Activated naive CD4-positive, alpha-beta T cell treated with anti-CD3 and anti-CD28 coated beads, Interleukin-2, amount 50 U/mL, for 24 hours (primary cell): ENCODE measurements at regions not wholly inside any gene's neighbourhood (a gene's known extent, or its start where the extent isn't known, plus 50 kb on each side); places are given as distances from the start of the nearest gene placed in this dataset.

Experiments
- H3K27ac Mint-ChIP-seq: one replicate; pipeline ENCODE4 v1.8.0; 2021; ENCODE audit warnings: mild to moderate bottlenecking, mixed read lengths
- H3K27me3 Mint-ChIP-seq: one replicate; pipeline ENCODE4 v1.8.0; 2021; ENCODE audit warnings: mixed read lengths
- H3K36me3 Mint-ChIP-seq: one replicate; pipeline ENCODE4 v1.8.0; 2021; ENCODE audit warnings: mixed read lengths
- H3K4me1 Mint-ChIP-seq: one replicate; pipeline ENCODE4 v1.8.0; 2021; ENCODE audit warnings: mixed read lengths
- H3K4me3 Mint-ChIP-seq: one replicate; pipeline ENCODE4 v1.8.0; 2021; ENCODE audit warnings: mild to moderate bottlenecking, mixed read lengths
- H3K9me3 Mint-ChIP-seq: one replicate; pipeline ENCODE4 v1.8.0; 2021; ENCODE audit warnings: mixed read lengths

- H3K27me3 Mint-ChIP-seq: no peaks in the 10 kb centered on the region
- peak overlapping the region; percentile 9 for H3K27ac Mint-ChIP-seq
- peaks cover 73% of the 10 kb centered on the region for H3K4me1 Mint-ChIP-seq
- H3K9me3 Mint-ChIP-seq: no peaks in the 10 kb centered on the region
- H3K4me3 Mint-ChIP-seq: no peak overlapping the region
- H3K36me3 Mint-ChIP-seq: peaks cover 1% of the 10 kb centered on the region
Measured at GRCh38 chr17:419073-419735, 66.6 kb upstream of the RPH3AL start.

- Mint-ChIP-seq H3K36me3 (peaks cover 5% of the 10 kb centered on the region), H3K4me3 (peak overlapping the region; percentile 68), H3K27me3 (no peaks in the 10 kb centered on the region), H3K9me3 (no peaks in the 10 kb centered on the region), H3K4me1 (peaks cover 78% of the 10 kb centered on the region), H3K27ac (peak overlapping the region; percentile 91)
Measured at GRCh38 chr17:418421-418751, 65.8 kb upstream of the RPH3AL start.

- no peaks in the 10 kb centered on the region for H3K9me3 Mint-ChIP-seq
- H3K4me1 Mint-ChIP-seq: peaks cover 82% of the 10 kb centered on the region
- no peaks in the 10 kb centered on the region for H3K27me3 Mint-ChIP-seq
- H3K27ac Mint-ChIP-seq: peak overlapping the region; percentile 91
- peak overlapping the region; percentile 68 for H3K4me3 Mint-ChIP-seq
- H3K36me3 Mint-ChIP-seq: peaks cover 5% of the 10 kb centered on the region
Measured at GRCh38 chr17:417691-418420, 65.2 kb upstream of the RPH3AL start.

GRCh38 chr17:416293-417206 lies 63.9 kb upstream of the RPH3AL start:
- no peaks in the 10 kb centered on the region for H3K27me3 Mint-ChIP-seq
- H3K9me3 Mint-ChIP-seq: no peaks in the 10 kb centered on the region
- H3K4me1 Mint-ChIP-seq: peaks cover 88% of the 10 kb centered on the region
- H3K27ac Mint-ChIP-seq: peak overlapping the region; percentile 100
- H3K4me3 Mint-ChIP-seq: peak overlapping the region; percentile 96
- peaks cover 6% of the 10 kb centered on the region for H3K36me3 Mint-ChIP-seq

GRCh38 chr17:413706-414380 lies 61.2 kb upstream of the RPH3AL start:
- Mint-ChIP-seq H3K27ac (peak overlapping the region; percentile 100), H3K4me3 (peak overlapping the region; percentile 95), H3K27me3 (no peaks in the 10 kb centered on the region), H3K9me3 (no peaks in the 10 kb centered on the region), H3K36me3 (peaks cover 6% of the 10 kb centered on the region), H3K4me1 (peaks cover 90% of the 10 kb centered on the region)

GRCh38 chr17:413016-413350 lies 60.4 kb upstream of the RPH3AL start:
- H3K4me3 Mint-ChIP-seq: peak overlapping the region; percentile 91
- H3K27me3 Mint-ChIP-seq: no peaks in the 10 kb centered on the region
- H3K9me3 Mint-ChIP-seq: no peaks in the 10 kb centered on the region
- peaks cover 82% of the 10 kb centered on the region for H3K4me1 Mint-ChIP-seq
- peaks cover 6% of the 10 kb centered on the region for H3K36me3 Mint-ChIP-seq
- peak overlapping the region; percentile 98 for H3K27ac Mint-ChIP-seq

- H3K4me1 Mint-ChIP-seq: peaks cover 81% of the 10 kb centered on the region
- H3K27me3 Mint-ChIP-seq: no peaks in the 10 kb centered on the region
- H3K4me3 Mint-ChIP-seq: peak overlapping the region; percentile 91
- H3K27ac Mint-ChIP-seq: peak overlapping the region; percentile 98
- H3K36me3 Mint-ChIP-seq: peaks cover 6% of the 10 kb centered on the region
- H3K9me3 Mint-ChIP-seq: no peaks in the 10 kb centered on the region
Measured at GRCh38 chr17:412211-413015, 59.8 kb upstream of the RPH3AL start.

- H3K27ac Mint-ChIP-seq: peak overlapping the region; percentile 98
- peaks cover 6% of the 10 kb centered on the region for H3K36me3 Mint-ChIP-seq
- peak overlapping the region; percentile 91 for H3K4me3 Mint-ChIP-seq
- H3K27me3 Mint-ChIP-seq: no peaks in the 10 kb centered on the region
- H3K9me3 Mint-ChIP-seq: no peaks in the 10 kb centered on the region
- H3K4me1 Mint-ChIP-seq: peaks cover 76% of the 10 kb centered on the region
Measured at GRCh38 chr17:411421-412120, 59.0 kb upstream of the RPH3AL start.

- H3K9me3 Mint-ChIP-seq: no peaks in the 10 kb centered on the region
- H3K36me3 Mint-ChIP-seq: peaks cover 6% of the 10 kb centered on the region
- peaks cover 69% of the 10 kb centered on the region for H3K4me1 Mint-ChIP-seq
- peak overlapping the region; percentile 91 for H3K4me3 Mint-ChIP-seq
- H3K27ac Mint-ChIP-seq: peak overlapping the region; percentile 98
- H3K27me3 Mint-ChIP-seq: no peaks in the 10 kb centered on the region
Measured at GRCh38 chr17:410543-411401, 58.2 kb upstream of the RPH3AL start.

GRCh38 chr17:409848-410542 lies 57.4 kb upstream of the RPH3AL start:
- H3K27ac Mint-ChIP-seq: peak overlapping the region; percentile 98
- H3K27me3 Mint-ChIP-seq: no peaks in the 10 kb centered on the region
- peak overlapping the region; percentile 91 for H3K4me3 Mint-ChIP-seq
- H3K4me1 Mint-ChIP-seq: peaks cover 64% of the 10 kb centered on the region
- H3K36me3 Mint-ChIP-seq: peaks cover 6% of the 10 kb centered on the region
- no peaks in the 10 kb centered on the region for H3K9me3 Mint-ChIP-seq

GRCh38 chr17:409308-409847 lies 56.8 kb upstream of the RPH3AL start:
- peaks cover 6% of the 10 kb centered on the region for H3K36me3 Mint-ChIP-seq
- peak overlapping the region; percentile 91 for H3K4me3 Mint-ChIP-seq
- H3K9me3 Mint-ChIP-seq: no peaks in the 10 kb centered on the region
- H3K27ac Mint-ChIP-seq: peak overlapping the region; percentile 98
- peaks cover 64% of the 10 kb centered on the region for H3K4me1 Mint-ChIP-seq
- H3K27me3 Mint-ChIP-seq: no peaks in the 10 kb centered on the region

GRCh38 chr17:404703-405102 lies 52.1 kb upstream of the RPH3AL start:
- Mint-ChIP-seq H3K4me1 (peaks cover 33% of the 10 kb centered on the region), H3K27ac (peak overlapping the region; percentile 79)

More at GRCh38 chr17:404703-405102, 52.1 kb upstream of the RPH3AL start:
- no peak overlapping the region for H3K4me3 Mint-ChIP-seq
- H3K27me3 Mint-ChIP-seq: no peaks in the 10 kb centered on the region
- no peaks in the 10 kb centered on the region for H3K9me3 Mint-ChIP-seq
- peaks cover 3% of the 10 kb centered on the region for H3K36me3 Mint-ChIP-seq
